ENCODE measurements at regions not wholly inside any gene's neighbourhood (a gene's known extent, or its start where the extent isn't known, plus 50 kb on each side); places are given as distances from the start of the nearest gene placed in this dataset.

- no peak for DNase-seq
Observed at GRCh38 chr5:86786955-86787354, 169.2 kb downstream of the COX7C start.

GRCh38 chr5:86795659-86796058 lies 177.9 kb downstream of the COX7C start:
- no peak for DNase-seq

GRCh38 chr5:86797677-86798076 lies 179.9 kb downstream of the COX7C start:
- DNase-seq: no peak

GRCh38 chr5:86806206-86806605 lies 188.5 kb downstream of the COX7C start:
- no peak for DNase-seq

DNA sequence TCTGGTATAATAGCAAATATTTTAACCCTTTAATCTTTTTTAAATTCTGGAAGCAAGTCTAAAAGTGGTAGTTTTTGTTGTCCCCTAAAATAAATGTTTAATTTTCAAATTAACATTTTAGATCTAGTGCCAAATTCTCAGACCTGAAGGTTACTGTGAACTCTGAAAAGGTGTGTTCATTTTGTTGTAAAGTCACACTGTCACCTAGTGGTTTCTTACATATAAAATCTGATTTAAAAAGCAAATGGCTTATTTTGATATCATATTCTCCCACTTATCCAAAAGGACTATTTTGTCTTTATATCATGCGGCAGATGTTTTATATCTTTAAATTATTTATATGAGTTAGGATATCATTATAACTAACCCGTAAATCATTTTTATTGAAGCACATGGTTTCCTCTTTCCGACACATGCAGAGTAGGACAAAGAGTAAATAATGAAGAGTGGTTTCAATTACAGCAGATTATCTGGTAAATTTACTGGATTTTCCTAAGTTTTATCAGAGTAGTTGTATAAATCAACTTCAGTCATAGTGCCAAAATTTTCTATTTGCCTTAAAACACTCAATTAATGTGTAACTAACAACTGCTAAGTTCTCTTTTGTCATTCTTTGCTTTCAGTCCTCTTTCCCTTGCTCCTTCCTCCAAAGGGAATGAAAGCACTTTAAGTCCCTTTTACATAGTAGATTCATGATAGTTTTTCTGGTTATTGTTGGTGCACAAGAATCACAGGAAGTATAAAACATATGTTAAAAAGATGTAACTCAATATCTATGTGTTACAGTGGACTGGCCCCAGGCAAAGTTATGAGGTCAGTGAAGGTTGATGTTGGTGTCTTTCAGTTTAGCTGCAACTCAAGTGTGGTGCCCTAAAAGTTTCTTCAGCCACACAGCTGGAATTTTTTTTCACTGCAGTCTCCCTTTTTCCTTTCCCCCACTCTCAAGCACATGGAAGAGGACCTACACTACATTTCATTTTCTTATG lies 189.6 kb downstream of the COX7C start:
- DNase-seq: no peak

DNA sequence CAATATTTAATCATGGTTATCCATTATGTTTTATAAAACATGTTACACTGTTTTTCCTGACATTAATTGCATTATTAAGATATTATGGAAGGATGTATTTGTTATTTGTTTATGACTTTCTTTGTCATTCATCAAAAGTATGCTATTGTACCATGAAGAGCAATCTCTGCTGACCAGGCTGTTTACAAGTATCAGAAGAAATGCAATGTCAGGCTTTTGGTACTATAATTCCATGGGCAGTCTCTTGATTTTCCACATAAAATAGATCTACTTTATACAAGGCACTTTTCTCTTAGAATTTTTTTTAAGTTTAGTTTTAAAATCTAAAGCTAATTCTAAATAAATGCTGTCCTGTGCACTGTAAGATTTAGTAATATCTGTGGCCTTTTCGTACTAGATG lies 196.6 kb downstream of the COX7C start:
- no peak for DNase-seq

DNA sequence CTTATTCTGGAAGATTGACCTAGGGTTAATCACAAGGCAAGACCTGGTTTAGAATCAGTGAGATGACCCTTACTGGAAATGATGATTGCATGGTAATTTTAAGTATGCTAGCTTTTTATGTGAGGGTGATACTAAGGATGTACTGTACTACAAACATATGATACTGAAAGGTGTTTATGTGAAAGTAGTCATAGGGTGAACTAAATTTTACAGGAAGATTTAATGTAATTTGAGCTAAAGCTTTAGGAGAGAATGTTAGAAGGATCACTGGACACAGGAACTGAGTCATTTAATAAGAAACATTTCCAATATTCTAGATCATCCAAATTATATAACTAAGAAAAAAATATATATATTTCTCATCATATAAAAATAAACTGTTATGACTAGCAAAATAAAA lies 197.2 kb downstream of the COX7C start:
- no peak for DNase-seq

DNA sequence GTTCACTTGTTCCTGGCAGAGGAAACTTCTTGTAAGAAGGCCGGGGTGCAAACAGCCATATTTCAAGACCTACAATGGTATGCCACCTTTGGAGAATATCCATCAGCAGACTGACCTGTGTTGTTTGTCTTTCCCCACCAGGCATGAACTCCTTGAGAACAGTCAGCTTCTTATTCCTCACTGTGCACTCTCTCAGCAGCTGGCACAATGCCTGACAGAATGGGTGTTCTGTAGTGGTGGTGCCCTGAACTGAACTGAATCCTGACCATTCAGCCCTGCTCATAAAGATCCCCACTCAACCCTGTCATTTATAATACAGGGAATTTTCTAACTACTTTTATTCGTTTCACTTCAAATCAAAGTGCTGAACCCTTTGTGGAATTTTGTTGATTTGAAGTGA lies 206.9 kb downstream of the COX7C start:
- DNase-seq: no peak

GRCh38 chr5:86831128-86831527 lies 213.4 kb downstream of the COX7C start:
- DNase-seq: no peak

- DNase-seq: no peak
Observed at GRCh38 chr5:86833868-86834267, 216.1 kb downstream of the COX7C start.

DNA sequence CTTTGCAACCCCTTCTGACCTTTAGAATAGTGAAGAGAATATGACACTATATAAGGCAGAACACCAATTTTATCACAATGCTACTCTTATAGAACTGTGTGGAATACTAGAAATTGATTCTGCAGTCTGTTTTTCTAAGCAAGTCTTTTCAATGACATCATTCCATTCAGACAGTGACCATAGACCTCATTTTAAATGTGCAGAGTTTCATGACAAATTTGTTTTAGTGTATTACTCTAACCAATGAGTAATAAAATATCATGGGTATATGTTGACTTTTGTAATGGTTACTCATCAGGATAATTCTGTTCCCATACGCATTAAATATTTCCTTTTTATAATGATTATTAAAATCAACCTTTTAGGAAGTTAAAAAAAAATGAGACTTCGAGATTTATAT lies 219.9 kb downstream of the COX7C start:
- no peak for DNase-seq

- DNase-seq: no peak
Observed at GRCh38 chr5:86838083-86838482, 220.3 kb downstream of the COX7C start.

GRCh38 chr5:86841000-86841644 lies 223.4 kb downstream of the COX7C start:
- DNase-seq: no peak

DNA sequence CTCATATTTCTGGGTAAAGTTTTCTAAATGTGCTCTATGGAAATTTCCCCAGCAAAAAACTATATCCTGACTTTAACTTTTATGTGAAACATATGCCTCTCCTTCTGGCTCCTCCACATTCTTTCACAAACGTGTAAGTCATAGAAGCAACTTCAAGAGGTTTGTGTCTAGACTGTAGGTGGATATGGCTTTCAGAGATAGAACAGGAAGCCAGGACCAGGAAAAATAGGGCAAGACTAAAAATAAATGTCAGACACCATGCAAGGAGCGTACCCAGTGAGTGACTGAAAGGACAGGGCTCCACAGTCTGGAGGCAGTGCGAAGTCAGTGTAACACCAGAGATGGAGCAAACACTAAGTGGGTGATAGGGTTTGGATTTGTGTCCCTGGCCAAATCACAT lies 240.7 kb downstream of the COX7C start:
- no peak for DNase-seq

DNA sequence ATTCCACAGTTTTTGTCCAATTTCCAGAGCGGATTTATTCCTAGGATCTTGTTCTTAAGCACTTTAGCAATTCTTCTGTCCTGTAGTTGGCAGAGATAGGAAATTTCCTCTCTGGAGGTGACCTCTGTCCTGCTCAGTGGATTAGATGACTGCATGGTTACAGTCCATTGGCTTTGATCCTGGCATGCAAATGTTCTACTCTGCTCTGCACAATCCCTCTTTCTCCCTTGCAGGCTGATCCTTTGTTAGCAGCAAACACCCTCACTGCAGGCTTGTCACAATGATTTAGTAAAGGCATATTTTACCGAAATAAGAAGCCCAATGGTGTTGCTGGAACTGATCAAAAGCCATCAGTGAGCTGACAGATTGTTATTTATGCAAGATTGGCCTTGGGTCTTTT lies 243.8 kb downstream of the COX7C start:
- no peak for DNase-seq

DNA sequence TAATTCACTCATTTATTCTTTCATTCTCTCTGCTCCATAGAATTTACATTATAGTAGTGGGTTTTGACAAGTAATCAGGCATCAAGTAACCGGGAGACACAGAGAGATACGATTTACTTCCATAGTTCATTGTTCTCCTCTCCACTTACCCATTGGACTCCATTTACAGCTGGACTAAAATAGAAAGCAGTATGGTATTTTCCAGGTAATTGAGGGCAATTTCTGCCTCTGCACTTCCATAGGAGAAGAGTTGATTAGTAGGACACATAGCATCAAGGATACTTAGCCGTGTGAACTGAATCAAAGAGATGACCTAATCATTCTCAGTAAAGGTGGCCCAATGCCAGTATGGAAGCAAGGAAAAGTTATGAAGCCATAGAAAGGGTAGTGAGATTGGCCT lies 244.4 kb downstream of the COX7C start:
- no peak for DNase-seq

- no peak for DNase-seq
Observed at GRCh38 chr5:86864051-86864450, 246.3 kb downstream of the COX7C start.

DNA sequence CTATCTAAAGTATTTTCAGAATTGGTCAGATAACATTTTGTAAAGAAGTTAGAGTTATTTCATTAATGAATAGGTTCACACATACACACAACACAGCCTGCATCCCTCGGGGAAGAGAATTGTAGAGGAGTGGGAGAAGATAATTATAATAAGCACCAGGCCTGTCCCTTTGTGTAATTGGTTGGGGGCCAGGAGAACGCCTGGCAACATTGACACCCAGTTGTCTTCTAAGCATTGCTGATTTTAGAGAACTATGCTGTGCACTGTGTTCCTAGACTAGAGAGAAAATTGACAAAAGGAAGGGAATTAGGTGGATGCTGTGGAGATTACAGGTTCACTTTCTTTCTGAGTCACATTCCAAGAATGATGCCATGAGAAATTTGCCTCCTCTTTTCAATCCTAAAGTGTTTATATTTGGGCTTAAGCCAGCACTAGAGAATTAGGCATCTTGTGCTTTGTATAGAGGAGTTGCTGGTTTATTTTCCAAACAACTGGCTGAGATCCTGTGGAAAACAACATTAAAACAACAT lies 247.6 kb downstream of the COX7C start:
- DNase-seq: no peak

GRCh38 chr5:86866036-86866435 lies 248.3 kb downstream of the COX7C start:
- no peak for DNase-seq

DNA sequence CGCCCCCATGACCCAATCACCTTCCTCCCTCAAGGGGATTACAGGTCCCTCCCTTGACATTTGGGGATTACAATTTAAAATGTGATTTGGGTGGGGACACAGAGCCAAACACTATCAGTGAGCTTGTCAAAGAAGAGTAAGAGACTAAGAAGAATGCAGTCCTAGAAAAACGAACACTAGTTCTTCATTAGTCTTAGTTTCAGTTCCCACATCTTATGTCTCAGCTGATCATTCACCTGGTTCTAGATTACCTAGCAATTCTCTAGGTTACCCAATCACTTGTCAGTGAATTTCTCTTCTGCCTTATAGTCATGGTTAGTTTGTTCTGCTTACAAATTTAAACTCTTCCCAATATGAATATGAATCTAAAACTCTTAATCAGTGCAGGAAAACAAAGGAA lies 251.5 kb downstream of the COX7C start:
- DNase-seq: no peak

- no peak for DNase-seq
Observed at GRCh38 chr5:86875539-86875938, 257.8 kb downstream of the COX7C start.

DNA sequence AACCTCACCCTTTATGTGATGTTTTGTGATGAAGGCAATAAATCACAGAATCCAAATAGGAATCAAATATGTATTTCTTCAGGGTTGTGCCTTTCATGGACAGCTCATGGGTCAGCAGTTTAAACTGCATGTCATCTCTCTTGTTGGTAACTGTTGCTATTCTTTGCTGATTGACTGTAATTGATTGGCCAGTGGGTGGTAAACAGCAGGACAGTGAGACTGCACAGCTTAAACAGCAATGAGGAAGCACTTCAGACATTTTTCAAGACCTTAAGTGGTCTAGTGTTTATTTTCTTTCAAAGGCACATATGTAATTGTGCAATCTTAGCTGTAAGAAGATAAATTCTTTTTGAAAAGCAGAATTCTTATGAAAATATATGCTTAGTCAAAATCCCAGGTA lies 260.5 kb downstream of the COX7C start:
- DNase-seq: no peak

GRCh38 chr5:86879086-86879485 lies 261.3 kb downstream of the COX7C start:
- no peak for DNase-seq

GRCh38 chr5:86880344-86880743 lies 262.6 kb downstream of the COX7C start:
- DNase-seq: no peak

Measured in GF-D8 (cell line).